SU-DHL-6 (cell line): ENCODE measurements at regions not wholly inside any gene's neighbourhood (a gene's known extent, or its start where the extent isn't known, plus 50 kb on each side); places are given as distances from the start of the nearest gene placed in this dataset.

Source experiments
- EZH2phosphoT487 ChIP-seq: fragments of 200-600 bp; sonication (generic), shearing (Covaris generic); conservative IDR thresholded peaks from 2 replicates; pipeline ENCODE4 v1.6.1; 2018; ENCODE audit warnings: mild to moderate bottlenecking, antibody characterized with exemption, low read length, moderate library complexity, mixed read lengths
- TF ChIP-seq, protein P1 (sequence below): fragments of 200-600 bp; sonication (generic); IDR thresholded peaks from one replicate; pipeline ENCODE4 v1.5.1; 2017; ENCODE audit warnings: antibody characterized with exemption, mild to moderate bottlenecking, low read length, moderate library complexity; ENCODE audit not compliant: insufficient read depth, poor library complexity, severe bottlenecking

DNA sequence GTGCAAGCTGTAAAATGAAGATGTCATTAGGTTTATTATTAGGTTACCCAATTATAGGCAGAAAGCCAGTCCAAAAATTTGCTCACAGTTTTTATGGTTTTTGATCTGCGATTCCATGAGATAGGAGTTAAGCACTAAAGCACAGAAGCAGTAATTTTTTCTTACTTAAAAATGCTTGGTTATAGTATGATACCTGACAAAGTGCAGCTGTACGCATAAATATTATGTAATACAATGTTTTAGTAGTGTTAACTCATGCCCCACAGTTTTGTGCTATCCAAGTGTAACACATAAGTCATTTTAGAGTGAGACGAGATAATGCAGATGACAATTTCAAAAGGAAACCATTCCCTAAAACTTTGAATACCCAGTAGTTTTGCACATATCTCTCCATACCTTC lies 357.8 kb downstream of the TMA16 start:
- TF ChIP-seq, protein P1, sequence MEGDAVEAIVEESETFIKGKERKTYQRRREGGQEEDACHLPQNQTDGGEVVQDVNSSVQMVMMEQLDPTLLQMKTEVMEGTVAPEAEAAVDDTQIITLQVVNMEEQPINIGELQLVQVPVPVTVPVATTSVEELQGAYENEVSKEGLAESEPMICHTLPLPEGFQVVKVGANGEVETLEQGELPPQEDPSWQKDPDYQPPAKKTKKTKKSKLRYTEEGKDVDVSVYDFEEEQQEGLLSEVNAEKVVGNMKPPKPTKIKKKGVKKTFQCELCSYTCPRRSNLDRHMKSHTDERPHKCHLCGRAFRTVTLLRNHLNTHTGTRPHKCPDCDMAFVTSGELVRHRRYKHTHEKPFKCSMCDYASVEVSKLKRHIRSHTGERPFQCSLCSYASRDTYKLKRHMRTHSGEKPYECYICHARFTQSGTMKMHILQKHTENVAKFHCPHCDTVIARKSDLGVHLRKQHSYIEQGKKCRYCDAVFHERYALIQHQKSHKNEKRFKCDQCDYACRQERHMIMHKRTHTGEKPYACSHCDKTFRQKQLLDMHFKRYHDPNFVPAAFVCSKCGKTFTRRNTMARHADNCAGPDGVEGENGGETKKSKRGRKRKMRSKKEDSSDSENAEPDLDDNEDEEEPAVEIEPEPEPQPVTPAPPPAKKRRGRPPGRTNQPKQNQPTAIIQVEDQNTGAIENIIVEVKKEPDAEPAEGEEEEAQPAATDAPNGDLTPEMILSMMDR: no peak
- no peak for TF ChIP-seq EZH2phosphoT487
